Amygdala (tissue), 56 donors: ENCODE measurements at regions not wholly inside any gene's neighbourhood (a gene's known extent, or its start where the extent isn't known, plus 50 kb on each side); places are given as distances from the start of the nearest gene placed in this dataset.
"Not testable (repeated sequence)": the region's sequence is repeated elsewhere in the genome, so short reads cannot be mapped to it uniquely, and the experiment has no call there.

Experiments
- DNase-seq, 56 donors: peaks; one replicate each; lab custom pipeline; 2025; lab: John Stamatoyannopoulos, UW

GRCh38 chr20:17873410-17874270 lies 95.0 kb downstream of the SNX5 start:
- DNase-seq = peak in 10 of 56 donors; percentile 9 to 39 (median 24)

GRCh38 chr20:17872959-17873358 lies 95.6 kb downstream of the SNX5 start:
- DNase-seq = no peak

- DNase-seq = no peak
Observed at GRCh38 chr20:17872434-17872833, 96.2 kb downstream of the SNX5 start.

GRCh38 chr20:17871886-17872285 lies 96.7 kb downstream of the SNX5 start:
- no peak for DNase-seq

GRCh38 chr20:17871181-17871580 lies 97.4 kb downstream of the SNX5 start:
- no peak for DNase-seq

GRCh38 chr20:17870086-17870740 lies 98.4 kb downstream of the SNX5 start:
- no peak for DNase-seq

GRCh38 chr20:17869295-17869994 lies 99.1 kb downstream of the SNX5 start:
- no peak for DNase-seq

- DNase-seq = no peak
Observed at GRCh38 chr20:17868700-17869231, 99.8 kb downstream of the SNX5 start.

- no peak for DNase-seq
Observed at GRCh38 chr20:17868151-17868550, 100.4 kb downstream of the SNX5 start.

GRCh38 chr20:17867131-17867925 lies 101.3 kb downstream of the SNX5 start:
- no peak for DNase-seq

GRCh38 chr20:17866234-17867001 lies 102.2 kb downstream of the SNX5 start:
- no peak for DNase-seq

GRCh38 chr20:17863577-17864292 lies 104.9 kb downstream of the SNX5 start:
- peak in 1 of 56 donors; percentile 26 for DNase-seq

- DNase-seq = no peak
Observed at GRCh38 chr20:17863209-17863576, 105.4 kb downstream of the SNX5 start.

- no peak for DNase-seq
Observed at GRCh38 chr20:17862171-17862570, 106.4 kb downstream of the SNX5 start.

- DNase-seq = not testable (repeated sequence)
Observed at GRCh38 chr20:17861620-17862019, 107.0 kb downstream of the SNX5 start.

- DNase-seq = no peak
Observed at GRCh38 chr20:17860301-17861197, 108.0 kb downstream of the SNX5 start.

- DNase-seq = peak in 1 of 56 donors; percentile 21
Observed at GRCh38 chr20:17859616-17860232, 108.9 kb downstream of the SNX5 start.
